Peyer's patch (tissue), 4 donors: ENCODE measurements at regions not wholly inside any gene's neighbourhood (a gene's known extent, or its start where the extent isn't known, plus 50 kb on each side); places are given as distances from the start of the nearest gene placed in this dataset.

Source experiments
- DNase-seq, 3 donors: peaks; one replicate each; pipeline ENCODE4 v3.0.0-alpha.2; 2017 to 2019
- H3K27ac ChIP-seq, 4 donors: fragments of 200-600 bp; sonication (generic); one replicate each; pipeline ENCODE4 v1.5.1; 2016 to 2019
- H3K27me3 ChIP-seq, 2 donors: fragments of 200-600 bp; sonication (generic); one replicate each; pipeline ENCODE4 v1.5.1; 2019
- H3K36me3 ChIP-seq, 3 donors: fragments of 200-600 bp; sonication (generic); one replicate each; pipeline ENCODE4 v1.5.1; 2016 to 2019
- H3K4me1 ChIP-seq, 4 donors: fragments of 200-600 bp; sonication (generic); one replicate each; pipeline ENCODE4 v1.5.1; 2016 to 2019
- H3K4me3 ChIP-seq, 4 donors: fragments of 200-600 bp; sonication (generic); 1 replicate in 3 of 4; 2 replicates in 1 of 4; pipeline ENCODE4 v1.5.1; 2016 to 2019; ENCODE audit warnings: mild to moderate bottlenecking in 1 of 4
- H3K9me3 ChIP-seq, 4 donors: fragments of 200-600 bp; sonication (generic); one replicate each; pipeline ENCODE4 v1.5.1; 2016 to 2019; ENCODE audit warnings: mild to moderate bottlenecking in 1 of 4
- CTCF ChIP-seq, 6 experiments: fragments of 450-650 bp in 4 of 6; fragments of 200-600 bp in 2 of 6; sonication (generic) in 1 of 6; IDR thresholded peaks; one replicate each; pipeline ENCODE4 v1.5.1; 2017 to 2019; ENCODE audit warnings: antibody characterized with exemption in 6 of 6, mild to moderate bottlenecking in 3 of 6, moderate library complexity in 1 of 6
- POLR2A ChIP-seq, 2 donors: fragments of 450-650 bp; IDR thresholded peaks; one replicate each; pipeline ENCODE4 v1.5.1; 2017; ENCODE audit warnings: antibody characterized with exemption in 2 of 2, mild to moderate bottlenecking in 2 of 2, moderate library complexity in 2 of 2

- Histone ChIP-seq H3K4me3 (no peak overlapping the region), H3K27me3 (no peaks in the 10 kb centered on the region), H3K4me1 (no peaks in the 10 kb centered on the region), H3K36me3 (no peaks in the 10 kb centered on the region), H3K9me3 (no peaks in the 10 kb centered on the region), H3K27ac (no peak overlapping the region)
- no peak for TF ChIP-seq POLR2A (IDR thresholded peaks at IDR 0.05)
- no peak for TF ChIP-seq CTCF (IDR thresholded peaks at IDR 0.05)
- DNase-seq = no peak
Measured at GRCh38 chr14:38400751-38401150, 144.9 kb upstream of the CLEC14A start.

- Histone ChIP-seq H3K4me3 (no peak overlapping the region), H3K27me3 (no peaks in the 10 kb centered on the region), H3K9me3 (no peaks in the 10 kb centered on the region), H3K36me3 (no peaks in the 10 kb centered on the region), H3K4me1 (no peaks in the 10 kb centered on the region), H3K27ac (no peak overlapping the region)
- DNase-seq = no peak
- TF ChIP-seq POLR2A (IDR thresholded peaks at IDR 0.05) (no peak), CTCF (IDR thresholded peaks at IDR 0.05) (no peak)
Measured at GRCh38 chr14:38399652-38400051, 143.8 kb upstream of the CLEC14A start.

- H3K36me3 ChIP-seq = no peaks in the 10 kb centered on the region
- H3K4me1 ChIP-seq = no peaks in the 10 kb centered on the region
- no peak for TF ChIP-seq POLR2A (IDR thresholded peaks at IDR 0.05)
- TF ChIP-seq CTCF (IDR thresholded peaks at IDR 0.05) = no peak
- H3K27me3 ChIP-seq = no peaks in the 10 kb centered on the region
- no peak overlapping the region for H3K4me3 ChIP-seq
- no peak overlapping the region for H3K27ac ChIP-seq
- DNase-seq = no peak
- no peaks in the 10 kb centered on the region for H3K9me3 ChIP-seq
Measured at GRCh38 chr14:38394767-38395166, 138.9 kb upstream of the CLEC14A start.

GRCh38 chr14:38394064-38394463 is 138.2 kb upstream of the CLEC14A start:
- no peaks in the 10 kb centered on the region for H3K27me3 ChIP-seq
- no peak for DNase-seq

GRCh38 chr14:38391334-38391733 is 135.4 kb upstream of the CLEC14A start:
- H3K27me3 ChIP-seq = no peaks in the 10 kb centered on the region

More at GRCh38 chr14:38394064-38394463, 138.2 kb upstream of the CLEC14A start:
- H3K9me3 ChIP-seq = no peaks in the 10 kb centered on the region
- H3K4me3 ChIP-seq = no peak overlapping the region
- H3K27ac ChIP-seq = no peak overlapping the region
- no peaks in the 10 kb centered on the region for H3K4me1 ChIP-seq
- TF ChIP-seq CTCF (IDR thresholded peaks at IDR 0.05) (no peak), POLR2A (IDR thresholded peaks at IDR 0.05) (no peak)
- H3K36me3 ChIP-seq = no peaks in the 10 kb centered on the region

More at GRCh38 chr14:38391334-38391733, 135.4 kb upstream of the CLEC14A start:
- no peak for DNase-seq
- Histone ChIP-seq H3K9me3 (no peaks in the 10 kb centered on the region), H3K4me1 (no peaks in the 10 kb centered on the region), H3K36me3 (no peaks in the 10 kb centered on the region), H3K27ac (no peak overlapping the region), H3K4me3 (no peak overlapping the region)
- TF ChIP-seq POLR2A (IDR thresholded peaks at IDR 0.05) (no peak), CTCF (IDR thresholded peaks at IDR 0.05) (no peak)
